HEK293 (cell line): ENCODE measurements at regions not wholly inside any gene's neighbourhood (a gene's known extent, or its start where the extent isn't known, plus 50 kb on each side); places are given as distances from the start of the nearest gene placed in this dataset.

Experiments
- SP2 ChIP-seq: fragments of 450-650 bp; formaldehyde crosslinking; IDR thresholded peaks from 2 replicates; pipeline ENCODE4 v1.5.1; 2016; ENCODE audit warnings: missing biosample characterization, missing genetic modification characterization
- YY1 ChIP-seq: fragments of 450-650 bp; formaldehyde crosslinking; IDR thresholded peaks from 2 replicates; pipeline ENCODE4 v1.5.1; 2018; ENCODE audit warnings: missing biosample characterization, missing genetic modification characterization
- ZBTB17 ChIP-seq: fragments of 450-650 bp; formaldehyde crosslinking; IDR thresholded peaks from 2 replicates; pipeline ENCODE4 v1.5.1; 2016; ENCODE audit warnings: missing biosample characterization, missing genetic modification characterization
- ZBTB7A ChIP-seq: fragments of 450-650 bp; formaldehyde crosslinking; IDR thresholded peaks from 2 replicates; pipeline ENCODE4 v1.5.1; 2016; ENCODE audit warnings: low read depth, missing biosample characterization, missing genetic modification characterization
- ZNF24 ChIP-seq: fragments of 450-650 bp; formaldehyde crosslinking; IDR thresholded peaks from 2 replicates; pipeline ENCODE4 v1.5.1; 2016; ENCODE audit warnings: missing biosample characterization, missing genetic modification characterization
- ZNF426 ChIP-seq: fragments of 450-650 bp; formaldehyde crosslinking; IDR thresholded peaks from 2 replicates; pipeline ENCODE4 v1.5.1; 2017; ENCODE audit warnings: missing biosample characterization, missing genetic modification characterization, mild to moderate bottlenecking, inconsistent platforms, moderate library complexity
- ZNF529 ChIP-seq: fragments of 450-650 bp; formaldehyde crosslinking; IDR thresholded peaks from 2 replicates; pipeline ENCODE4 v1.5.1; 2017; ENCODE audit warnings: missing genetic modification characterization, missing biosample characterization; ENCODE audit not compliant: insufficient replicate concordance
- ZNF664 ChIP-seq: fragments of 450-650 bp; formaldehyde crosslinking; IDR thresholded peaks from 2 replicates; pipeline ENCODE4 v1.5.1; 2016; ENCODE audit warnings: missing biosample characterization, missing genetic modification characterization
- TF ChIP-seq, protein P1 (sequence below): fragments of 450-650 bp; formaldehyde crosslinking; IDR thresholded peaks from 2 replicates; pipeline ENCODE4 v1.5.1; 2016; ENCODE audit warnings: missing biosample characterization, missing genetic modification characterization, low read depth
- TF ChIP-seq, protein P2 (sequence below): fragments of 450-650 bp; formaldehyde crosslinking; IDR thresholded peaks from 2 replicates; pipeline ENCODE4 v1.5.1; 2016; ENCODE audit warnings: missing biosample characterization, missing genetic modification characterization

DNA sequence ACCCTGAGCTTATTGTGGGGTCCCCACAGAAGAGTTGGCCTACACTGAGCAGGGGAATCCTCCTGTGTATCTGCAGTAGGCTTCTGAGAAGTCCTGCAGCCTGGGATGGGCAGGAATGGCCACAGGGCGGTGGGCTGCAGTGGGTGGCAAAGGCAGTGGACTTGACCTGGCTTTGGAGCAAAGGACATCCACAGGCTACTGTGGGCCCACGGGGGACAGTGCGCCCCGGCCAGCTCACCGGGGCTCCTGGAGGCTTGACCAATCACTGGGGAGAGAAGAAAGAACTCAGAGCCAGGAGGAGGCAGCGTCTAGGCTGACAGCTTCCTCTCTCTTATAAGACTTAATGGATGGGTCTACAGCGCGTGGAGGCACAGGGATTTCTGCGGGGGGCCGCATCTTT is 488.8 kb upstream of the MGMT start:
- no peak for TF ChIP-seq SP2 (tag by site-specific recombination)
- TF ChIP-seq, protein P1, sequence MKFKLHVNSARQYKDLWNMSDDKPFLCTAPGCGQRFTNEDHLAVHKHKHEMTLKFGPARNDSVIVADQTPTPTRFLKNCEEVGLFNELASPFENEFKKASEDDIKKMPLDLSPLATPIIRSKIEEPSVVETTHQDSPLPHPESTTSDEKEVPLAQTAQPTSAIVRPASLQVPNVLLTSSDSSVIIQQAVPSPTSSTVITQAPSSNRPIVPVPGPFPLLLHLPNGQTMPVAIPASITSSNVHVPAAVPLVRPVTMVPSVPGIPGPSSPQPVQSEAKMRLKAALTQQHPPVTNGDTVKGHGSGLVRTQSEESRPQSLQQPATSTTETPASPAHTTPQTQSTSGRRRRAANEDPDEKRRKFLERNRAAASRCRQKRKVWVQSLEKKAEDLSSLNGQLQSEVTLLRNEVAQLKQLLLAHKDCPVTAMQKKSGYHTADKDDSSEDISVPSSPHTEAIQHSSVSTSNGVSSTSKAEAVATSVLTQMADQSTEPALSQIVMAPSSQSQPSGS (tag by site-specific recombination): no peak
- no peak for TF ChIP-seq ZBTB7A (tag by site-specific recombination)
- no peak for TF ChIP-seq ZBTB17
- TF ChIP-seq ZNF24: no peak
- no peak for TF ChIP-seq ZNF529 (tag by site-specific recombination)
- no peak for TF ChIP-seq YY1 (tag by site-specific recombination)
- TF ChIP-seq ZNF426 (tag by site-specific recombination): no peak
- TF ChIP-seq, protein P2, sequence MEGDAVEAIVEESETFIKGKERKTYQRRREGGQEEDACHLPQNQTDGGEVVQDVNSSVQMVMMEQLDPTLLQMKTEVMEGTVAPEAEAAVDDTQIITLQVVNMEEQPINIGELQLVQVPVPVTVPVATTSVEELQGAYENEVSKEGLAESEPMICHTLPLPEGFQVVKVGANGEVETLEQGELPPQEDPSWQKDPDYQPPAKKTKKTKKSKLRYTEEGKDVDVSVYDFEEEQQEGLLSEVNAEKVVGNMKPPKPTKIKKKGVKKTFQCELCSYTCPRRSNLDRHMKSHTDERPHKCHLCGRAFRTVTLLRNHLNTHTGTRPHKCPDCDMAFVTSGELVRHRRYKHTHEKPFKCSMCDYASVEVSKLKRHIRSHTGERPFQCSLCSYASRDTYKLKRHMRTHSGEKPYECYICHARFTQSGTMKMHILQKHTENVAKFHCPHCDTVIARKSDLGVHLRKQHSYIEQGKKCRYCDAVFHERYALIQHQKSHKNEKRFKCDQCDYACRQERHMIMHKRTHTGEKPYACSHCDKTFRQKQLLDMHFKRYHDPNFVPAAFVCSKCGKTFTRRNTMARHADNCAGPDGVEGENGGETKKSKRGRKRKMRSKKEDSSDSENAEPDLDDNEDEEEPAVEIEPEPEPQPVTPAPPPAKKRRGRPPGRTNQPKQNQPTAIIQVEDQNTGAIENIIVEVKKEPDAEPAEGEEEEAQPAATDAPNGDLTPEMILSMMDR (tag by site-specific recombination): no peak
- no peak for TF ChIP-seq ZNF664 (tag by site-specific recombination)
